ENCODE measurements at regions not wholly inside any gene's neighbourhood (a gene's known extent, or its start where the extent isn't known, plus 50 kb on each side); places are given as distances from the start of the nearest gene placed in this dataset.

- Mint-ChIP-seq H3K36me3 (ENCODE audit: unreplicated experiment) (no peaks in the 10 kb centered on the region), H3K4me1 (ENCODE audit: unreplicated experiment) (peaks cover 11% of the 10 kb centered on the region), H3K9me3 (ENCODE audit: unreplicated experiment) (no peaks in the 10 kb centered on the region), H3K27me3 (ENCODE audit: unreplicated experiment) (no peaks in the 10 kb centered on the region), H3K4me3 (ENCODE audit: unreplicated experiment) (no peak overlapping the region), H3K27ac (ENCODE audit: unreplicated experiment) (no peak overlapping the region)
- no peak for TF ChIP-seq CTCF (IDR thresholded peaks at IDR 0.05)
- DNase-seq (ENCODE audit: extremely low spot score, unreplicated experiment), result no peak
Observed at GRCh38 chr3:113128386-113129015, 82.9 kb upstream of the BOC start.

- Mint-ChIP-seq H3K27me3 (ENCODE audit: unreplicated experiment) (no peaks in the 10 kb centered on the region), H3K4me1 (ENCODE audit: unreplicated experiment) (peaks cover 12% of the 10 kb centered on the region), H3K27ac (ENCODE audit: unreplicated experiment) (no peak overlapping the region), H3K36me3 (ENCODE audit: unreplicated experiment) (no peaks in the 10 kb centered on the region), H3K9me3 (ENCODE audit: unreplicated experiment) (no peaks in the 10 kb centered on the region), H3K4me3 (ENCODE audit: unreplicated experiment) (no peak overlapping the region)
- no peak for DNase-seq (ENCODE audit: extremely low spot score, unreplicated experiment)
- no peak for TF ChIP-seq CTCF (IDR thresholded peaks at IDR 0.05)
Observed at GRCh38 chr3:113129168-113129567, 82.2 kb upstream of the BOC start.

GRCh38 chr3:113132571-113132996 lies 78.8 kb upstream of the BOC start:
- Mint-ChIP-seq H3K27ac (ENCODE audit: unreplicated experiment) (peak overlapping the region; percentile 27), H3K36me3 (ENCODE audit: unreplicated experiment) (no peaks in the 10 kb centered on the region), H3K27me3 (ENCODE audit: unreplicated experiment) (no peaks in the 10 kb centered on the region), H3K4me3 (ENCODE audit: unreplicated experiment) (no peak overlapping the region), H3K9me3 (ENCODE audit: unreplicated experiment) (peaks cover 2% of the 10 kb centered on the region), H3K4me1 (ENCODE audit: unreplicated experiment) (peaks cover 12% of the 10 kb centered on the region)
- no peak for TF ChIP-seq CTCF (IDR thresholded peaks at IDR 0.05)
- DNase-seq (ENCODE audit: extremely low spot score, unreplicated experiment), result no peak

GRCh38 chr3:113133140-113133539 lies 78.2 kb upstream of the BOC start:
- peak overlapping the region; percentile 12 for H3K27ac Mint-ChIP-seq (ENCODE audit: unreplicated experiment)
- peaks cover 7% of the 10 kb centered on the region for H3K9me3 Mint-ChIP-seq (ENCODE audit: unreplicated experiment)
- no peaks in the 10 kb centered on the region for H3K36me3 Mint-ChIP-seq (ENCODE audit: unreplicated experiment)
- H3K4me3 Mint-ChIP-seq (ENCODE audit: unreplicated experiment), result no peak overlapping the region
- H3K27me3 Mint-ChIP-seq (ENCODE audit: unreplicated experiment), result no peaks in the 10 kb centered on the region
- peaks cover 12% of the 10 kb centered on the region for H3K4me1 Mint-ChIP-seq (ENCODE audit: unreplicated experiment)
- TF ChIP-seq CTCF (IDR thresholded peaks at IDR 0.05), result no peak
- no peak for DNase-seq (ENCODE audit: extremely low spot score, unreplicated experiment)

- Mint-ChIP-seq H3K36me3 (ENCODE audit: unreplicated experiment) (no peaks in the 10 kb centered on the region), H3K4me1 (ENCODE audit: unreplicated experiment) (peaks cover 12% of the 10 kb centered on the region), H3K27ac (ENCODE audit: unreplicated experiment) (no peak overlapping the region), H3K4me3 (ENCODE audit: unreplicated experiment) (no peak overlapping the region), H3K9me3 (ENCODE audit: unreplicated experiment) (peaks cover 7% of the 10 kb centered on the region), H3K27me3 (ENCODE audit: unreplicated experiment) (no peaks in the 10 kb centered on the region)
- TF ChIP-seq CTCF (IDR thresholded peaks at IDR 0.05), result peak; percentile 74
- no peak for DNase-seq (ENCODE audit: extremely low spot score, unreplicated experiment)
Observed at GRCh38 chr3:113136071-113136470, 75.3 kb upstream of the BOC start.
